ENCODE measurements at regions not wholly inside any gene's neighbourhood (a gene's known extent, or its start where the extent isn't known, plus 50 kb on each side); places are given as distances from the start of the nearest gene placed in this dataset.

DNA sequence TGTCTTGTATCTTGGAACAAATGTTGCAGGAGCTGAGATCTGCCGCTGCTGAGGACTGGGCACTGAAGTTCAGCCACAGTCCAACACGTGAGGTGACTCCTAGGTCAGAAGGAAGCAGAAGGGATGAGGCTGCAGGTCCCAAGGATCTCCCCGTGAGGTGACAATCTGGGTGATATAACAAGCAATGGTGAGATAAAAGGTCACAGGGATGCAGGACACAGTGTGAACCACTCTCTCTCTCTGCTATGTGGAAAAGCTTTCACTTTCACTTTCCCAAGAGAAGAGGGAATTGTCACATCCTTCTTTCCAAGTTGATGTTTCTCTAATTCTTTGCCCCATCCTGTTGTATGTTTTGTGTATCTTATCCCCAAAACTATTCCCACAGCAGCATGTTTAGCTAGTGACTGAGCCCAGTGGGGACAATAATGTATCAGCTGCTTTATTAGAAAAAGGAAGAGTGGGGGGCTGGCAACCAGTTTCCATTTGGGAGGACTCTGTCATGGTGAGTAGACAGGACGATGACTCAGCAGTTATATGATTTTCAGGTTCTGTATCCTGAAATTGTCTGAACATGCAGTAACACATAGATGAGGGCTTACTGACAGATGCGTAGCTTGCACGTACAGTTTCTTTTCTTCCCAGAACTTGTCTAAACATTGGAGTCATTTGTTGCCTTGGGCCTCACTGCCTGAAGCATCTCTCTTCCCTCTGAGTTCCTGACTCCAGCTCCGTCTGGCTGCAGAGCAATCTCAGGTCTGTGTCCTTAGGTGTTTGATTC lies 1415.8 kb upstream of the TENM3 start:
- peaks cover 8% of the 10 kb centered on the region for H3K4me1 Mint-ChIP-seq
- Histone ChIP-seq H3K79me2 (ENCODE audit: insufficient read depth, low read length) (no peaks in the 10 kb centered on the region), H3K4me1 (ENCODE audit: control insufficient read depth in 1 of 2, insufficient read depth in 2 of 2, low read length in 2 of 2) (peaks cover 4 to 6% of the 10 kb centered on the region in 2 donors), H3K27me3 (ENCODE audit: control insufficient read depth in 2 of 2, insufficient read depth in 2 of 2, low read length in 2 of 2) (no peaks in the 10 kb centered on the region), H2AFZ (ENCODE audit: insufficient read depth, low read depth, low read length, poor library complexity, severe bottlenecking) (peak overlapping the region; percentile 51), H3K27ac (ENCODE audit: low read depth in 1 of 2, low read length in 2 of 2) (peak overlapping the region in 1 of 2 donors; percentile 52), H3K4me2 (replicated peaks; ENCODE audit: extremely low read depth, low read length, poor library complexity, severe bottlenecking) (peak overlapping the region; percentile 48), H3K36me3 (replicated peaks in 1 of 2; ENCODE audit: control insufficient read depth in 1 of 2, insufficient read depth in 2 of 2, low read length in 2 of 2) (no peaks in the 10 kb centered on the region), H4K20me1 (ENCODE audit: insufficient read depth, low read length) (no peaks in the 10 kb centered on the region), H3K4me3 (replicated peaks in 1 of 3; ENCODE audit: low read depth in 2 of 3, low read length in 3 of 3) (peak overlapping the region in 2 of 3 experiments; percentile 7 to 43), H3K9me3 (replicated peaks in 1 of 2; ENCODE audit: control insufficient read depth in 1 of 2, insufficient read depth in 1 of 2, low read length in 2 of 2) (no peaks in the 10 kb centered on the region), H3K9ac (ENCODE audit: insufficient read depth, low read length, poor library complexity, severe bottlenecking) (no peak overlapping the region)
- H3K27me3 Mint-ChIP-seq (ENCODE audit: low read depth in 3 of 3): peaks cover 0 to 5% (median 2%) of the 10 kb centered on the region in 3 donors
- H3K4me3 Mint-ChIP-seq: peak overlapping the region; percentile 58 to 75
- TF ChIP-seq, protein P1, sequence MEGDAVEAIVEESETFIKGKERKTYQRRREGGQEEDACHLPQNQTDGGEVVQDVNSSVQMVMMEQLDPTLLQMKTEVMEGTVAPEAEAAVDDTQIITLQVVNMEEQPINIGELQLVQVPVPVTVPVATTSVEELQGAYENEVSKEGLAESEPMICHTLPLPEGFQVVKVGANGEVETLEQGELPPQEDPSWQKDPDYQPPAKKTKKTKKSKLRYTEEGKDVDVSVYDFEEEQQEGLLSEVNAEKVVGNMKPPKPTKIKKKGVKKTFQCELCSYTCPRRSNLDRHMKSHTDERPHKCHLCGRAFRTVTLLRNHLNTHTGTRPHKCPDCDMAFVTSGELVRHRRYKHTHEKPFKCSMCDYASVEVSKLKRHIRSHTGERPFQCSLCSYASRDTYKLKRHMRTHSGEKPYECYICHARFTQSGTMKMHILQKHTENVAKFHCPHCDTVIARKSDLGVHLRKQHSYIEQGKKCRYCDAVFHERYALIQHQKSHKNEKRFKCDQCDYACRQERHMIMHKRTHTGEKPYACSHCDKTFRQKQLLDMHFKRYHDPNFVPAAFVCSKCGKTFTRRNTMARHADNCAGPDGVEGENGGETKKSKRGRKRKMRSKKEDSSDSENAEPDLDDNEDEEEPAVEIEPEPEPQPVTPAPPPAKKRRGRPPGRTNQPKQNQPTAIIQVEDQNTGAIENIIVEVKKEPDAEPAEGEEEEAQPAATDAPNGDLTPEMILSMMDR (IDR thresholded peaks at IDR 0.05): no peak
- intact Hi-C loops (cut with micrococcal nuclease): no loop called here
- WGBS (ENCODE audit: insufficient coverage): 81% methylated on average over 7 of the region's 7 CpGs
- H3K9me3 Mint-ChIP-seq: peaks cover 0 to 4% (median 0%) of the 10 kb centered on the region in 7 donors
- no peaks in the 10 kb centered on the region for H3K36me3 Mint-ChIP-seq
- H3K27ac Mint-ChIP-seq: peak overlapping the region in 2 of 7 donors; percentile 32 to 38
- DNase-seq: peak in 1 of 3 donors; percentile 5

DNA sequence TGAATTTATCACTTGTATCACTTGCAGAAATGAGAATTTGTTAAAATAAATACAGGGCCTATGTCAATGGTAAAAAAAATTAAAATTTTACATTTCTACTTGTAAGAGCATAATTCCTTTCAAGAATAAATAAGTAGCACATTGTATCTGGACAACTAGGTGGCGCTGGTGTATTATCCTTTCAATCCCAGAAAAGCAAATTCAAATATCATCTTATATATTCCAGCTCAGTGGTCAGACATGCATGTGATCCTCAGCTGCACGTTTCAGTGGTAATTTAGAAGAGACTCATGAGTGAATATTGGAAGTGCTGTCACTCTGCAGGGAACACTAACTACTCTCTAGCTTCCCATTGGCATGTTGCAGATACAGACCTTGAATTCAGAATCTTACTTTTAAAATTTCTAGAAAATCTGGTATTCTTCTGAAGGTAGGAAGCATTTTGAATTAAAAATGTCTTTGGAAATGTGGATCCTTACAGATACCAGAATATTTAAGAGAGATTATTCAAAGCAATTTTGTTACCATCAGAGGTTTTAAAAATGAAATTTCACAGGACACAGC lies 1414.7 kb upstream of the TENM3 start:
- DNase-seq: no peak
- Mint-ChIP-seq H3K9me3 (peaks cover 0 to 4% (median 0%) of the 10 kb centered on the region in 7 donors), H3K4me1 (peaks cover 8% of the 10 kb centered on the region), H3K36me3 (no peaks in the 10 kb centered on the region), H3K27ac (no peak overlapping the region), H3K4me3 (no peak overlapping the region), H3K27me3 (ENCODE audit: low read depth in 3 of 3) (peaks cover 0 to 5% (median 2%) of the 10 kb centered on the region in 3 donors)
- Histone ChIP-seq H3K4me1 (ENCODE audit: control insufficient read depth in 1 of 2, insufficient read depth in 2 of 2, low read length in 2 of 2) (peaks cover 4 to 6% of the 10 kb centered on the region in 2 donors), H3K4me3 (replicated peaks in 1 of 3; ENCODE audit: low read depth in 2 of 3, low read length in 3 of 3) (no peak overlapping the region), H3K36me3 (replicated peaks in 1 of 2; ENCODE audit: control insufficient read depth in 1 of 2, insufficient read depth in 2 of 2, low read length in 2 of 2) (no peaks in the 10 kb centered on the region), H4K20me1 (ENCODE audit: insufficient read depth, low read length) (no peaks in the 10 kb centered on the region), H3K9ac (ENCODE audit: insufficient read depth, low read length, poor library complexity, severe bottlenecking) (no peak overlapping the region), H2AFZ (ENCODE audit: insufficient read depth, low read depth, low read length, poor library complexity, severe bottlenecking) (no peak overlapping the region), H3K27ac (ENCODE audit: low read depth in 1 of 2, low read length in 2 of 2) (no peak overlapping the region), H3K79me2 (ENCODE audit: insufficient read depth, low read length) (no peaks in the 10 kb centered on the region), H3K27me3 (ENCODE audit: control insufficient read depth in 2 of 2, insufficient read depth in 2 of 2, low read length in 2 of 2) (no peaks in the 10 kb centered on the region), H3K9me3 (replicated peaks in 1 of 2; ENCODE audit: control insufficient read depth in 1 of 2, insufficient read depth in 1 of 2, low read length in 2 of 2) (no peaks in the 10 kb centered on the region), H3K4me2 (replicated peaks; ENCODE audit: extremely low read depth, low read length, poor library complexity, severe bottlenecking) (no peak overlapping the region)
- intact Hi-C loops (cut with micrococcal nuclease): no loop called here
- WGBS (ENCODE audit: insufficient coverage): no CpG with 5 or more reads among the region's 2 CpGs
- TF ChIP-seq, protein P1 (IDR thresholded peaks at IDR 0.05): peak; percentile 67

Measured in CD14-positive monocyte (primary cell).